Body of pancreas (tissue), 4 donors: ENCODE measurements at regions not wholly inside any gene's neighbourhood (a gene's known extent, or its start where the extent isn't known, plus 50 kb on each side); places are given as distances from the start of the nearest gene placed in this dataset.
"Not testable (repeated sequence)": the region's sequence is repeated elsewhere in the genome, so short reads cannot be mapped to it uniquely, and the experiment has no call there.

Experiments
- ATAC-seq: fragments of 150-250 bp; one replicate; pipeline ENCODE4 v1.9.1; 2016
- DNase-seq, 4 donors: peaks; one replicate each; pipeline ENCODE4 v3.0.0-alpha.2; 2019
- H3K27ac ChIP-seq, 4 donors: fragments of 200-600 bp; sonication (generic); 1 replicate in 3 of 4; 2 replicates in 1 of 4; pipeline versions ENCODE4 v1.5.1 to v1.6.1; 2016 to 2019; ENCODE audit warnings: mild to moderate bottlenecking in 1 of 4, mixed read lengths in 1 of 4, moderate library complexity in 1 of 4
- H3K27me3 ChIP-seq, 2 donors: fragments of 200-600 bp; sonication (generic); one replicate each; pipeline ENCODE4 v1.6.0; 2016; ENCODE audit warnings: mild to moderate bottlenecking in 1 of 2
- H3K36me3 ChIP-seq, 2 donors: fragments of 200-600 bp; sonication (generic); replicated peaks in 1 of 2; 2 replicates each; pipeline ENCODE4 v1.5.1; 2016; ENCODE audit warnings: low read depth in 2 of 2; ENCODE audit not compliant: insufficient read depth in 1 of 2
- H3K4me1 ChIP-seq: fragments of 200-600 bp; sonication (generic); one replicate; pipeline ENCODE4 v1.6.0; 2016
- H3K4me3 ChIP-seq, 2 donors: fragments of 200-600 bp; sonication (generic); 1 replicate in 1 of 2; 2 replicates in 1 of 2; pipeline ENCODE4 v1.5.1; 2016 to 2019
- H3K9me3 ChIP-seq, 3 donors: fragments of 200-600 bp; sonication (generic); 1 replicate in 2 of 3; 2 replicates in 1 of 3; pipeline ENCODE4 v1.5.1; 2016
- CTCF ChIP-seq, 7 experiments: fragments of 450-650 bp in 4 of 7; fragments of 200-600 bp in 3 of 7; sonication (generic) in 3 of 7; IDR thresholded peaks; one replicate each; pipeline ENCODE4 v1.5.1; 2016 to 2019; ENCODE audit warnings: antibody characterized with exemption in 7 of 7
- POLR2A ChIP-seq, 3 donors: fragments of 450-650 bp; IDR thresholded peaks; one replicate each; pipeline ENCODE4 v1.6.1; 2016; ENCODE audit warnings: antibody characterized with exemption in 3 of 3, mild to moderate bottlenecking in 2 of 3
- whole genome bisulfite sequencing, 2 donors: methylation state at CpG; one replicate each; pipeline ENCODE4 v1.1.5; 2017; 5-methylcytosine and 5-hydroxymethylcytosine counted together
- intact Hi-C: fragments of 100-400 bp; cut with DNase I; formaldehyde crosslinking; loops from one replicate; pipeline ENCODE4 v1.15.1; 2023

GRCh38 chr6:11473008-11473740, 64.4 kb upstream of the TMEM170B start:
- H3K4me1 ChIP-seq = no peaks in the 10 kb centered on the region
- no peaks in the 10 kb centered on the region for H3K27me3 ChIP-seq
- ATAC-seq (no peak), DNase-seq (no peak)
- intact Hi-C loops = no loop called here
- TF ChIP-seq CTCF (IDR thresholded peaks at IDR 0.05) (no peak), POLR2A (IDR thresholded peaks at IDR 0.05) (no peak)
- 45 to 59% methylated on average over 14 to 16 of the region's 16 CpGs for WGBS, 2 donors
- no peak overlapping the region for H3K4me3 ChIP-seq
- H3K9me3 ChIP-seq = no peaks in the 10 kb centered on the region
- H3K36me3 ChIP-seq = no peaks in the 10 kb centered on the region
- H3K27ac ChIP-seq = no peak overlapping the region

GRCh38 chr6:11471261-11471660, 66.3 kb upstream of the TMEM170B start:
- Histone ChIP-seq H3K4me1 (no peaks in the 10 kb centered on the region), H3K4me3 (no peak overlapping the region), H3K36me3 (no peaks in the 10 kb centered on the region), H3K27ac (no peak overlapping the region), H3K27me3 (no peaks in the 10 kb centered on the region), H3K9me3 (no peaks in the 10 kb centered on the region)
- 83 to 86% methylated on average over 4 of the region's 4 CpGs for WGBS, 2 donors
- ATAC-seq (no peak), DNase-seq (no peak)
- TF ChIP-seq CTCF (IDR thresholded peaks at IDR 0.05) (no peak), POLR2A (IDR thresholded peaks at IDR 0.05) (no peak)
- intact Hi-C loops = no loop called here

GRCh38 chr6:11469684-11470083, 67.9 kb upstream of the TMEM170B start:
- WGBS, 2 donors = 86 to 100% methylated on average over 1 of the region's 1 CpG
- intact Hi-C loops = no loop called here
- no peak overlapping the region for H3K4me3 ChIP-seq

GRCh38 chr6:11468271-11468670, 69.3 kb upstream of the TMEM170B start:
- DNase-seq, H3K4me3 ChIP-seq, H3K36me3 ChIP-seq, H3K4me1 ChIP-seq, H3K27me3 ChIP-seq, intact Hi-C loops, H3K9me3 ChIP-seq, H3K27ac ChIP-seq, ATAC-seq: not testable (repeated sequence)
- WGBS, 2 donors = 60 to 67% methylated on average over 4 of the region's 4 CpGs

More at GRCh38 chr6:11469684-11470083, 67.9 kb upstream of the TMEM170B start:
- no peak for TF ChIP-seq POLR2A (IDR thresholded peaks at IDR 0.05)
- no peak for TF ChIP-seq CTCF (IDR thresholded peaks at IDR 0.05)
- H3K9me3 ChIP-seq = no peaks in the 10 kb centered on the region
- DNase-seq (no peak), ATAC-seq (no peak)
- H3K27me3 ChIP-seq = no peaks in the 10 kb centered on the region
- H3K36me3 ChIP-seq = no peaks in the 10 kb centered on the region
- H3K27ac ChIP-seq = no peak overlapping the region
- H3K4me1 ChIP-seq = no peaks in the 10 kb centered on the region

- Histone ChIP-seq H3K9me3 (no peaks in the 10 kb centered on the region), H3K4me1 (no peaks in the 10 kb centered on the region), H3K27ac (no peak overlapping the region), H3K27me3 (no peaks in the 10 kb centered on the region), H3K36me3 (no peaks in the 10 kb centered on the region), H3K4me3 (no peak overlapping the region)
- intact Hi-C loops = no loop called here
- ATAC-seq (no peak), DNase-seq (no peak)
- TF ChIP-seq CTCF (IDR thresholded peaks at IDR 0.05) = no peak
- no peak for TF ChIP-seq POLR2A (IDR thresholded peaks at IDR 0.05)
Observed at GRCh38 chr6:11467364-11467763, 70.2 kb upstream of the TMEM170B start.
